ENCODE measurements at regions not wholly inside any gene's neighbourhood (a gene's known extent, or its start where the extent isn't known, plus 50 kb on each side); places are given as distances from the start of the nearest gene placed in this dataset.
"Not testable (repeated sequence)": the region's sequence is repeated elsewhere in the genome, so short reads cannot be mapped to it uniquely, and the experiment has no call there.

DNA sequence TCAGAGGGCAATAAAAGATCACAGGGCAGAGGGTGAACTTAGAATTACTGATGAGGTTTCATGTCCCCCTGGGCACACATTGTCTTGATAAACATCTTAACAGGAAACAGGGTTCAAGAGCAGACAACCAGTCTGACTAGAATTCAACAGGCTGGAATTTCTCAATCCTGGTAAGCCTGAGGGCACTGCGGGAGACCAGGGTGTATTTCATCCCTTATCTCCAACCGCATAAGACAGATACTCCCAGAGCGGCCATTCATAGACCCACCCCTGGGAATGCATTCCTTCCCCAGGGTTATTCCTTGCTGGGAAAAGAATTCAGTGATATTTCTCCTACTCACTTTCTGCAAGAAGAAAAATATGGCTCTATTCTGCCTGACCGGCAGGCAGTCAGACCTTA is 549.5 kb upstream of the ADGRB3 start:
- TF ChIP-seq ZBTB11 (tag by site-specific recombination; conservative IDR thresholded peaks at IDR 0.05; ENCODE audit: low read depth): not testable (repeated sequence)
- TF ChIP-seq, protein P1, sequence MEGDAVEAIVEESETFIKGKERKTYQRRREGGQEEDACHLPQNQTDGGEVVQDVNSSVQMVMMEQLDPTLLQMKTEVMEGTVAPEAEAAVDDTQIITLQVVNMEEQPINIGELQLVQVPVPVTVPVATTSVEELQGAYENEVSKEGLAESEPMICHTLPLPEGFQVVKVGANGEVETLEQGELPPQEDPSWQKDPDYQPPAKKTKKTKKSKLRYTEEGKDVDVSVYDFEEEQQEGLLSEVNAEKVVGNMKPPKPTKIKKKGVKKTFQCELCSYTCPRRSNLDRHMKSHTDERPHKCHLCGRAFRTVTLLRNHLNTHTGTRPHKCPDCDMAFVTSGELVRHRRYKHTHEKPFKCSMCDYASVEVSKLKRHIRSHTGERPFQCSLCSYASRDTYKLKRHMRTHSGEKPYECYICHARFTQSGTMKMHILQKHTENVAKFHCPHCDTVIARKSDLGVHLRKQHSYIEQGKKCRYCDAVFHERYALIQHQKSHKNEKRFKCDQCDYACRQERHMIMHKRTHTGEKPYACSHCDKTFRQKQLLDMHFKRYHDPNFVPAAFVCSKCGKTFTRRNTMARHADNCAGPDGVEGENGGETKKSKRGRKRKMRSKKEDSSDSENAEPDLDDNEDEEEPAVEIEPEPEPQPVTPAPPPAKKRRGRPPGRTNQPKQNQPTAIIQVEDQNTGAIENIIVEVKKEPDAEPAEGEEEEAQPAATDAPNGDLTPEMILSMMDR (tag by site-specific recombination; IDR thresholded peaks at IDR 0.05): not testable (repeated sequence)

Data from HEK293 (cell line).